Lower leg skin (tissue), 4 donors: ENCODE measurements at regions not wholly inside any gene's neighbourhood (a gene's known extent, or its start where the extent isn't known, plus 50 kb on each side); places are given as distances from the start of the nearest gene placed in this dataset.

Source experiments
- DNase-seq, 2 donors: peaks; one replicate each; pipeline ENCODE4 v3.0.0-alpha.2; 2019; ENCODE audit warnings: low spot score in 2 of 2
- H3K4me3 ChIP-seq: fragments of 200-600 bp; sonication (generic); 2 replicates; pipeline ENCODE4 v1.5.1; 2017; ENCODE audit warnings: mild to moderate bottlenecking, low read depth; ENCODE audit not compliant: poor library complexity, severe bottlenecking
- POLR2A ChIP-seq, 2 donors: fragments of 450-650 bp; IDR thresholded peaks; one replicate each; pipeline ENCODE4 v1.6.1; 2016 to 2017; ENCODE audit warnings: antibody characterized with exemption in 2 of 2, mild to moderate bottlenecking in 1 of 2, moderate library complexity in 1 of 2
- WGBS, 2 donors: methylation state at CpG; one replicate each; pipeline ENCODE4 v1.1.5; 2018; 5-methylcytosine and 5-hydroxymethylcytosine counted together
- intact Hi-C: fragments of 100-400 bp; cut with DNase I; formaldehyde crosslinking; loops from one replicate; pipeline ENCODE4 v1.15.0; 2023; ENCODE audit warnings: low total_unique reads
- TF ChIP-seq, protein P1 (sequence below), 3 donors: fragments of 450-650 bp; IDR thresholded peaks; one replicate each; pipeline ENCODE4 v1.5.1; 2016; ENCODE audit warnings: antibody characterized with exemption in 3 of 3, mild to moderate bottlenecking in 3 of 3, moderate library complexity in 2 of 3

DNA sequence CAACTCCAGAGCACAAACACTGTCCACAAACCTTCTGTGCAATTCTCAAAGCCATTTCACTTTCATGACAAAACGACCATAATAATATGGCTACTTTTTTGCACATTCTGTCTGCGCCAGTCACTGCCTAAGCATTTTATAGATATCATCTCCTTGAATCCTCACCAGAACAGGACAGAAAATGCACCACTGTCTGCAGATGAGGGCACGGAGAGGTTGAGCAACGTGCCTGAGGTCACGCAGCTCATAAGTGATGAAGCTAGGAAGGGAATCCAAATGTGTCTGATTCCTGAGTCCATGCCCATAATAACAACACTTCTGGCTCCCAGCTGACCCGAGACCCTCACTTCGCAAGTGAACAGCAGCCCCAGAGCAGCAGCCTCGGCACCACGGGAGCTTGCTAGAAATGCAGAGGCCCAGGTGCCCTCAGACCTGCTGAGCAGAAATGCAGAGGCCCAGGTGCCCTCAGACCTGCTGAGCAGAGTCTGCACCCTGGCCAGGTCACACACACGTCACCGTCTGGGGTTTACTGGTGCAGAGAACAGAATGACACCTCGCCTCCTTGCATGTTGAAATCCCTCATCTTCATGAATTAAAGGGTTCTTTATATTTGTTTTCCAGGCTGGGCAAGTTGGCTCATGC is 265.2 kb downstream of the BMP7 start:
- no peak for TF ChIP-seq POLR2A (IDR thresholded peaks at IDR 0.05)
- TF ChIP-seq, protein P1, sequence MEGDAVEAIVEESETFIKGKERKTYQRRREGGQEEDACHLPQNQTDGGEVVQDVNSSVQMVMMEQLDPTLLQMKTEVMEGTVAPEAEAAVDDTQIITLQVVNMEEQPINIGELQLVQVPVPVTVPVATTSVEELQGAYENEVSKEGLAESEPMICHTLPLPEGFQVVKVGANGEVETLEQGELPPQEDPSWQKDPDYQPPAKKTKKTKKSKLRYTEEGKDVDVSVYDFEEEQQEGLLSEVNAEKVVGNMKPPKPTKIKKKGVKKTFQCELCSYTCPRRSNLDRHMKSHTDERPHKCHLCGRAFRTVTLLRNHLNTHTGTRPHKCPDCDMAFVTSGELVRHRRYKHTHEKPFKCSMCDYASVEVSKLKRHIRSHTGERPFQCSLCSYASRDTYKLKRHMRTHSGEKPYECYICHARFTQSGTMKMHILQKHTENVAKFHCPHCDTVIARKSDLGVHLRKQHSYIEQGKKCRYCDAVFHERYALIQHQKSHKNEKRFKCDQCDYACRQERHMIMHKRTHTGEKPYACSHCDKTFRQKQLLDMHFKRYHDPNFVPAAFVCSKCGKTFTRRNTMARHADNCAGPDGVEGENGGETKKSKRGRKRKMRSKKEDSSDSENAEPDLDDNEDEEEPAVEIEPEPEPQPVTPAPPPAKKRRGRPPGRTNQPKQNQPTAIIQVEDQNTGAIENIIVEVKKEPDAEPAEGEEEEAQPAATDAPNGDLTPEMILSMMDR (IDR thresholded peaks at IDR 0.05): no peak
- DNase-seq: peak in 1 of 2 donors; percentile 13
- no peak overlapping the region for H3K4me3 ChIP-seq
- intact Hi-C loops: no loop called here
- 60 to 75% methylated on average over 12 of the region's 12 CpGs for WGBS, 2 donors

DNA sequence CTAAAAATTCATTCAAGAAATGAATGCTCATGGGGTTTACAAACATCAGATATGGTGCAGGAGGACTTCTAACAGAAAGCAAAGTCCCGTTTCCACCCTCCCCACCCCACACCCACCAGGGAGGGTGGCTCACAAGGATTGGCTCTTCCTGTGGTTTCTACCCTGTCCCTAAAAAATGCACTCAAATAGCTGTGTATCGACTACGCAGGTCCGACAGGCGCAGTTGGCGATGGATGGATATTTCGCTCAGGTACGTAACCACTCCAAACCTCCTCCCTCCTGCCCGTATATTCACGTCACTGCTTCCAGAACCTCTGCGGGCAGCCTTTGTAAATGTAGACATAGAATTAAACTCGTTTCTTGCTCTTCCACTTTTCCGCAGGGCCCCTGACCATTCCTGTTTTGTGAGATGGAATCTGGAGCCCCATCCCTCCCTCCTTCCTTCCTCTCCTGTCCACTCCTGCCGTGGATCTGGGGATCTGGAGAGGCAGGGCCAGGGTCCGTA is 264.3 kb downstream of the BMP7 start:
- intact Hi-C loops: no loop called here
- TF ChIP-seq, protein P1 (IDR thresholded peaks at IDR 0.05): no peak
- no peak overlapping the region for H3K4me3 ChIP-seq
- no peak for DNase-seq
- 75 to 80% methylated on average over 15 of the region's 15 CpGs for WGBS, 2 donors

DNA sequence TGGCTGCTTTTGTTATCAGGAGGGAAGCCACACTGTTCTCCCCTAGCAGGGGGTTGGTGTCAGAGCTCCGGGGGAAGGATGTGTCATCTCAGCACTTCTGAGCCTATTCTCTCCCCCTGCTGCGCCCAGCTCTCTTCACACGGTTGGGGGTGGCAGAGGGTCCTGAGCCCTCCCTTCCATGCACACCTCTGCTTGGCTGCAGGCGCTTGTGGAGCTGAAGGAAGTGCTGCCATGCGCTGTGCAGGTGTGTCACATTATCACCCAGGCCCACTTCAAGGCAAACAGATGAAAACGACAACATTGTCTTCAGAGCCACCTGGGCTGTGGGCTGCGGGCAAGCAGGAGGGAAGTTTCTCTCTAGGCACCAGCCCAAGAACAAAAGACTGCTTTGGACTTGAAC is 263.4 kb downstream of the BMP7 start:
- TF ChIP-seq POLR2A (IDR thresholded peaks at IDR 0.05): no peak
- TF ChIP-seq, protein P1 (IDR thresholded peaks at IDR 0.05): no peak
- intact Hi-C loops: no loop called here
- 38 to 45% methylated on average over 7 of the region's 7 CpGs for WGBS, 2 donors
- DNase-seq: peak in 1 of 2 donors; percentile 57
- no peak overlapping the region for H3K4me3 ChIP-seq

DNA sequence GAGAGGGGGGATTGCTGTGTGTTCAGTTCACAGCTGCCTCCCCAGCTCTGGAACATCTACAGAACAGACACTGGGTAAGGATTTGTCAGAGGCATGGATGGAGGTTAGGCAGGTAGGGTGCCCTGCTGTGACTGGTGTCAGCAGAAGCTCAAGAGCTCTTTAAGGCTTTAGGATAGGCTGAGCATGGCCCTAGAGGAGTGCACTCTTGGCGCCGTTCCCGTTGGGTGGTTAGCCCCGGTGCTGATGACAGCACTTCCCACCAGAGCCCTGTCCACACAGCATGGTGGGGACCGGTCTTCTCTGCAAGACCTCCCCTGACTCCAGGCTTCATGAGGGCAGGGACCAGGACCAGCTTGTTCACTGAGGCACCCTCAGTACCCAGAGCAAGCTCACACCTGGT is 262.0 kb downstream of the BMP7 start:
- intact Hi-C loops: no loop called here
- no peak overlapping the region for H3K4me3 ChIP-seq
- peak in 1 of 2 donors; percentile 76 for DNase-seq
- 74 to 91% methylated on average over 5 of the region's 5 CpGs for WGBS, 2 donors
- TF ChIP-seq, protein P1 (IDR thresholded peaks at IDR 0.05): no peak
- TF ChIP-seq POLR2A (IDR thresholded peaks at IDR 0.05): no peak

DNA sequence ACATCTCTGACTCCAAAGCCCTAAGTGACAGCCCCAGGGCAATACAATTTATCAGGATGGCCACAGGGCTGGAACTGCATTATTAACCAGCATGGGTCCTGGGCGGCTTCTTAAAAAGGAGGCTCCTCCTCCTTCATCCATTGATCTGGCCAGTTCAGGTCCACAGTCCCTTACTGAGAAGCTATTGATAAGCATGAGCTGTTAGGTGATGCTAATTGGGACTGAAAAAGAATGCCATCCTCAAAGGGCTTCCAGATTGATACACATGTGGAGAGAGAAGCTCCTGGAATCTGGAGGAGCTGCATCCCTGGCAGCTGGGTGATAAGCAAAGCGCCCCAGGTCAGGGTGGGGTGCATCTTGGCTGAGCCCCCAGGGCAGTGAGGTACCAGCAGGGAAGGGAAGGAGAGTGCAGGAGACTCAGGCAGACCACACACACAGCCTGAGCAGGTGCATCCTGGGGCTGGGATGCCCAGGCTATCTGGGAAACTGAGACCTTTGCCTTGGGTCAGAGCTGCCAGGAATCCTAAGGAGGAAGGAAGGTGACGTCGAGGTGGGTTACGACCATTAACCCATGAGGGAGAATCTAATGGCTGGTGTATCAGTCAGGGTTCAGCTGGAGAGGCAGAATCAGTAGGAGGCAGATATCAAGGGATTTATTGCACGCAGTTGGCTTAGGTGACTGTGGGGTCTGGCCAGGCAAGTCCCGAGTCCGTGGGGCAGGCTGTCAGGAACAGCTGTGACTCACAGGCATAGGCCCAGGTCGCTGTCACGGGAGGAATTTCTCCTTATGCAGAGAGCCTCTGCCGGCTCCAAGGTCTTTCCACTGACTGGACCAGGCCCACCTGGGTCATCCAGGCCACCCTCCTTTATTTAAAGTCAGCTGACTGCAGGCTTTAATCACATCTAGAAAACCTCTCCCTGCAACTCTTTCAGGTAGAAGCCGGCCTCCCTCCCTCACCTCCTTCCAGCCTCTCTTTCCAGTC is 261.2 kb downstream of the BMP7 start:
- 68 to 69% methylated on average over 12 of the region's 12 CpGs for WGBS, 2 donors
- no peak overlapping the region for H3K4me3 ChIP-seq
- intact Hi-C loops: no loop called here
- DNase-seq: peak in 1 of 2 donors; percentile 68
- TF ChIP-seq, protein P1 (IDR thresholded peaks at IDR 0.05): no peak
- no peak for TF ChIP-seq POLR2A (IDR thresholded peaks at IDR 0.05)
